Panc1 (cell line): ENCODE measurements at regions not wholly inside any gene's neighbourhood (a gene's known extent, or its start where the extent isn't known, plus 50 kb on each side); places are given as distances from the start of the nearest gene placed in this dataset.
"Not testable (repeated sequence)": the region's sequence is repeated elsewhere in the genome, so short reads cannot be mapped to it uniquely, and the experiment has no call there.

Experiments
- ATAC-seq: fragments of 200-7000 bp; cut with Tn5 transposase; 2 replicates; pipeline ENCODE4 v1.9.1; 2020; ENCODE audit warnings: mild to moderate bottlenecking, moderate library complexity
- BruUV-seq: library from RNA; stranded (reverse); fragments of 400-500 nt; replicated peaks from 2 replicates; lab custom pipeline; 2021; lab: Mats Ljungman, UMichigan
- CTCF ChIA-PET: fragments of 300-600 bp; sonication (Branson Sonifier 250); formaldehyde crosslinking; loops from one replicate; lab custom pipeline; 2022; ENCODE audit warnings: antibody characterized with exemption; lab: Charles Lee
- POLR2A ChIA-PET: fragments of 300-600 bp; sonication (Branson Sonifier 250); formaldehyde crosslinking; loops from one replicate; lab custom pipeline; 2022; ENCODE audit warnings: antibody characterized with exemption; lab: Charles Lee
- DNase-seq: peaks from one replicate; pipeline ENCODE4 v3.0.0-alpha.2; 2010; ENCODE audit warnings: low read depth, low spot score
- H3K27ac ChIP-seq: 2 replicates; pipeline ENCODE4 v1.5.1; 2011; ENCODE audit warnings: mild to moderate bottlenecking, low read length, inconsistent platforms
- H3K27me3 ChIP-seq: fragments of 200-500 bp; sonication (Bioruptor generic); 2 replicates; pipeline ENCODE4 v1.6.0; 2014; ENCODE audit warnings: low read length, inconsistent platforms; ENCODE audit not compliant: control insufficient read depth, insufficient read depth
- H3K36me3 ChIP-seq: fragments of 200-500 bp; sonication (Bioruptor generic); 2 replicates; pipeline ENCODE4 v1.5.1; 2014; ENCODE audit warnings: inconsistent platforms, mild to moderate bottlenecking, low read length, moderate library complexity; ENCODE audit not compliant: control insufficient read depth, insufficient read depth
- H3K4me1 ChIP-seq: 2 replicates; pipeline ENCODE4 v1.5.1; 2011; ENCODE audit warnings: inconsistent platforms, mild to moderate bottlenecking, low read length, moderate library complexity; ENCODE audit not compliant: control insufficient read depth, insufficient read depth
- H3K4me3 ChIP-seq, 2 experiments: 2 replicates each; pipeline ENCODE4 v1.5.1; 2011 to 2012; ENCODE audit warnings: low read depth in 2 of 2, low read length in 2 of 2, mild to moderate bottlenecking in 2 of 2, inconsistent platforms in 1 of 2, moderate library complexity in 1 of 2
- H3K9me3 ChIP-seq: fragments of 200-500 bp; sonication (Bioruptor generic); 2 replicates; pipeline ENCODE4 v1.5.1; 2014; ENCODE audit warnings: low read depth, mild to moderate bottlenecking, inconsistent platforms, low read length, moderate library complexity; ENCODE audit not compliant: control insufficient read depth, insufficient read depth
- CTCF ChIP-seq: fragments of 450-650 bp; IDR thresholded peaks from 2 replicates; pipeline ENCODE4 v1.5.1; 2017; ENCODE audit warnings: mild to moderate bottlenecking
- POLR2AphosphoS5 ChIP-seq: IDR thresholded peaks from 2 replicates; pipeline ENCODE4 v1.6.1; 2012; ENCODE audit warnings: mild to moderate bottlenecking, low read depth, low read length, moderate library complexity
- REST ChIP-seq, 2 experiments: IDR thresholded peaks; 2 replicates each; pipeline ENCODE4 v1.6.1; 2011 to 2012; ENCODE audit warnings: low read depth in 2 of 2, control low read depth in 1 of 2, low read length in 1 of 2, mild to moderate bottlenecking in 1 of 2, moderate library complexity in 1 of 2; ENCODE audit not compliant: insufficient read depth in 1 of 2
- SIN3A ChIP-seq: IDR thresholded peaks from 2 replicates; pipeline ENCODE4 v1.6.1; 2012; ENCODE audit warnings: low read depth, mild to moderate bottlenecking, low read length, moderate library complexity, borderline replicate concordance; ENCODE audit not compliant: insufficient read depth
- TCF7L2 ChIP-seq: IDR thresholded peaks from 2 replicates; pipeline ENCODE4 v1.6.1; 2011; ENCODE audit warnings: mild to moderate bottlenecking, low read depth, low read length, inconsistent platforms
- in situ Hi-C: cut with HindIII; loops from 2 replicates; pipeline ENCODE4 v1.10.0; 2016; ENCODE audit warnings: low sequenced_read_pairs, low pct_unique_long_range_greater_than_20kb
- intact Hi-C: fragments of 100-400 bp; cut with micrococcal nuclease; formaldehyde crosslinking; loops from one replicate; pipeline ENCODE4 v1.10.0; 2022; ENCODE audit not compliant: unreplicated experiment

- H3K27ac ChIP-seq, result no peak overlapping the region
- no peak overlapping the region for H3K4me3 ChIP-seq
- in situ Hi-C loops (no loop called here), intact Hi-C loops (no loop called here)
- CTCF ChIA-PET, result no interaction called here
- H3K4me1 ChIP-seq, result peaks cover 4% of the 10 kb centered on the region; the same call in 1 of the 2 replicates
- BruUV-seq, result no TSS peak
- POLR2A ChIA-PET, result no interaction called here
- DNase-seq (no peak), ATAC-seq (no peak)
- no peaks in the 10 kb centered on the region for H3K27me3 ChIP-seq
- no peaks in the 10 kb centered on the region for H3K36me3 ChIP-seq
- no peak for TF ChIP-seq POLR2AphosphoS5
- TF ChIP-seq SIN3A, result no peak
- TF ChIP-seq TCF7L2, result no peak
- TF ChIP-seq CTCF, result no peak
- TF ChIP-seq REST (IDR thresholded peaks at IDR 0.05; ENCODE audit: insufficient read depth in 1 of 2, low read depth in 2 of 2, low read length in 1 of 2), result no peak
- peaks cover 5% of the 10 kb centered on the region; the same call in 1 of the 2 replicates for H3K9me3 ChIP-seq
Observed at GRCh38 chr2:195548198-195548940, 108.7 kb upstream of the SLC39A10 start.

GRCh38 chr2:195547268-195547840 lies 109.7 kb upstream of the SLC39A10 start:
- BruUV-seq, intact Hi-C loops, H3K4me1 ChIP-seq, CTCF ChIA-PET, DNase-seq, ATAC-seq, H3K4me3 ChIP-seq, H3K27ac ChIP-seq, H3K36me3 ChIP-seq, H3K27me3 ChIP-seq, POLR2A ChIA-PET, in situ Hi-C loops, H3K9me3 ChIP-seq: not testable (repeated sequence)

GRCh38 chr2:195545811-195546210 lies 111.2 kb upstream of the SLC39A10 start:
- no TSS peak for BruUV-seq
- ChIA-PET POLR2A (no interaction called here), CTCF (no interaction called here)
- TF ChIP-seq POLR2AphosphoS5, result no peak
- no peak for TF ChIP-seq REST (IDR thresholded peaks at IDR 0.05; ENCODE audit: insufficient read depth in 1 of 2, low read depth in 2 of 2, low read length in 1 of 2)
- no peak for TF ChIP-seq SIN3A
- TF ChIP-seq TCF7L2, result no peak
- TF ChIP-seq CTCF, result no peak
- in situ Hi-C loops (no loop called here), intact Hi-C loops (no loop called here)
- Histone ChIP-seq H3K4me3 (no peak overlapping the region), H3K4me1 (peaks cover 4% of the 10 kb centered on the region; the same call in 1 of the 2 replicates), H3K9me3 (peaks cover 7% of the 10 kb centered on the region; the same call in 1 of the 2 replicates), H3K36me3 (no peaks in the 10 kb centered on the region), H3K27ac (no peak overlapping the region), H3K27me3 (no peaks in the 10 kb centered on the region)
- DNase-seq, result no peak
- ATAC-seq, result no peak
